HL-60 (cell line): ENCODE measurements at regions not wholly inside any gene's neighbourhood (a gene's known extent, or its start where the extent isn't known, plus 50 kb on each side); places are given as distances from the start of the nearest gene placed in this dataset.

Experiments
- DNase-seq, 2 experiments: peaks; one replicate each; pipeline ENCODE4 v3.0.0-alpha.2; 2010 to 2020; ENCODE audit warnings: low read depth in 1 of 2, low spot score in 1 of 2
- H3K27ac ChIP-seq: fragments of 250-450 bp; sonication (Bioruptor Pico); replicated peaks from 2 replicates; pipeline ENCODE4 v1.5.1; 2020; ENCODE audit warnings: mild to moderate bottlenecking, moderate library complexity
- H3K27me3 ChIP-seq: fragments of 250-450 bp; sonication (Bioruptor Pico); 2 replicates; pipeline ENCODE4 v1.5.1; 2021; ENCODE audit warnings: mild to moderate bottlenecking, moderate library complexity; ENCODE audit not compliant: insufficient read depth, poor library complexity, severe bottlenecking
- H3K4me3 ChIP-seq: replicated peaks from 2 replicates; pipeline ENCODE4 v1.5.1; 2011; ENCODE audit warnings: mild to moderate bottlenecking, control low read depth, low read length; ENCODE audit not compliant: insufficient read depth
- CTCF ChIP-seq: IDR thresholded peaks from one replicate; pipeline ENCODE4 v1.5.1; 2011; ENCODE audit warnings: low read length, control low read depth, inconsistent platforms; ENCODE audit not compliant: insufficient read depth
- GABPA ChIP-seq: IDR thresholded peaks from 2 replicates; pipeline ENCODE4 v1.6.1; 2012; ENCODE audit warnings: low read depth
- POLR2AphosphoS5 ChIP-seq: IDR thresholded peaks from 2 replicates; pipeline ENCODE4 v1.6.1; 2012; ENCODE audit warnings: low read depth
- REST ChIP-seq: IDR thresholded peaks from 2 replicates; pipeline ENCODE4 v1.6.1; 2012; ENCODE audit warnings: low read depth; ENCODE audit not compliant: insufficient replicate concordance
- SPI1 ChIP-seq: IDR thresholded peaks from 2 replicates; pipeline ENCODE4 v1.6.1; 2012; ENCODE audit warnings: low read depth, mild to moderate bottlenecking, borderline replicate concordance

GRCh38 chr6:94902974-94903628 lies 674.2 kb upstream of the MANEA start:
- no peak overlapping the region for H3K27ac ChIP-seq
- no peak for DNase-seq
- no peak overlapping the region for H3K4me3 ChIP-seq
- TF ChIP-seq REST (no peak), CTCF (no peak), GABPA (no peak), POLR2AphosphoS5 (no peak), SPI1 (no peak)
- no peaks in the 10 kb centered on the region for H3K27me3 ChIP-seq

- no peak for DNase-seq
- TF ChIP-seq REST (no peak), SPI1 (no peak), POLR2AphosphoS5 (no peak), GABPA (no peak), CTCF (no peak)
- no peaks in the 10 kb centered on the region for H3K27me3 ChIP-seq
- H3K4me3 ChIP-seq, result no peak overlapping the region
- H3K27ac ChIP-seq, result no peak overlapping the region
Measured at GRCh38 chr6:94899191-94899590, 678.1 kb upstream of the MANEA start.

- Histone ChIP-seq H3K27ac (no peak overlapping the region), H3K27me3 (no peaks in the 10 kb centered on the region), H3K4me3 (no peak overlapping the region)
- TF ChIP-seq GABPA, result no peak
- no peak for TF ChIP-seq CTCF
- no peak for TF ChIP-seq REST
- no peak for TF ChIP-seq POLR2AphosphoS5
- TF ChIP-seq SPI1, result no peak
- no peak for DNase-seq
Measured at GRCh38 chr6:94894300-94894699, 683.0 kb upstream of the MANEA start.
